Fibroblast of peridontal ligament (primary cell): ENCODE measurements at regions not wholly inside any gene's neighbourhood (a gene's known extent, or its start where the extent isn't known, plus 50 kb on each side); places are given as distances from the start of the nearest gene placed in this dataset.

Experiments used
- DNase-seq: peaks from one replicate; pipeline ENCODE4 v3.0.0-alpha.2; 2010; ENCODE audit errors: extremely low read depth

DNA sequence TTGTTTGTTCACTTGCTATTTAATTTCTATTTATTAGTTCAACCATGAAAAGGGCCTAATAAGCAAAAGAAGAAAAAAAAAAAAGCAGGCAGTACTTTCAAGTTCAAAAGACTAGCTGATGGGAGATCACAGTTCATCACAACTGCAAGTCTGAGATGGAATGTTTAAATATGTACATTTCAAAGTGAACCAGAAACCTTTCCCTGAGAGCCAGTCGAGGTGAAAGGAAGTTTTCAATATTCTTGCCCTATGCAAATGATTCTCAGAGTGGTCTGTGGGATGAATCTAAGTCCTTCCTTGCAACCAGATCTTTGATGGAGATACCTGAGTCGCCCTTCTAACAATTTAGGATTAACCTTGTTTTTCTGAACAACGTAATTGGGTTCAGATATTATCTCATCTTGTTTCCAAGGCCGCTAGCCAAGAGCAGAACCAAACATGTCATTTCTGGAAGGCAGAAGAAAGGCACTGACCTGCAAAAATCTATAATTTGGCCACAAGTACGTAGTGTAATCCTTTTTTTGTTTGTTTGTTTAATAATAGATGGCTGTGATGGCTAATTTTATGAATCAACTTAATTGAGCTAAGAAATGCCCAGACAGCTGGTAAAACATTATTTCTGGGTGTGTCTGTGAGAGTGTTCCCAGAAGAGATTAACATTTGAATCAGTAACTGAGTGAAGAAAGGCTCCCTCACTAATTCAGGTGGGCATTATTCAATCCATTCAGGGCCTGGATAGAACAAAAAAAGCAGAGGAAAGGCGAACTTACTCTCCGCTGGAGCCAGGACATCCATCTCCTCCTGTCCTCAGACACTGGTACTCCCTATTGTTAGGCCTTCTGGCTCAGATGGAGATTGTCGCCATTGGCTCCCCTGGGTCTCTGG, 171.1 kb upstream of the TMPO start:
- DNase-seq: no peak

DNA sequence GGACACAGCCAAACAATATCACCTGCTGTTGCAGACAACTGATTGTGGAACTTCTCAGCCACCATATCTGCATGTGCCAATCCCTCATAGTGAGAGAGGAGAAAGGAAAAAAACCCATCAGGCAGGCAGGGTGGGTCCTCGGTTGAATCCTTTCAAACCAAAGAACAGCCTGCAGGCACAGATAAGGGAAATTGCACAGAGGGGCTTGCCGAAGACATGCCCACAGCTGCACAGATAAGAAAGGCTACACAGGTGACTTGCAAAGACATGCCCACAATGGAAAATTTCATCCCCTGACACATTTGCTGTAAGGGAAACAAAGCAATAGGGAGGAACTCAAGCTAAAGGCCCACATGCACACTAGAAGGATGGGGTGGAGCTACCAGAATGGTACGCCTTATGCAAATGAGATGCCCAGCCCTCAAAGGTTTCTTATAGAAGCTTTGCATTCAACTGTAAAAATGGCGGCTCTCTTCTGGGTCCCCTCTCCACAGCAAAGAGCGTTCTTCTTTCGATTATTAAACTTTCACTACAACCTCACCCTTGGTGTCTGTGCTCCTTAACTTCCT, 170.0 kb upstream of the TMPO start:
- DNase-seq: no peak

GRCh38 chr12:98351089-98351488, 164.3 kb upstream of the TMPO start:
- no peak for DNase-seq

- DNase-seq: no peak
Measured at GRCh38 chr12:98351784-98352183, 163.6 kb upstream of the TMPO start.

GRCh38 chr12:98352218-98352811, 163.1 kb upstream of the TMPO start:
- DNase-seq: no peak

GRCh38 chr12:98352835-98353234, 162.6 kb upstream of the TMPO start:
- no peak for DNase-seq

- no peak for DNase-seq
Measured at GRCh38 chr12:98354520-98355035, 160.8 kb upstream of the TMPO start.

- no peak for DNase-seq
Measured at GRCh38 chr12:98355322-98355721, 160.1 kb upstream of the TMPO start.

GRCh38 chr12:98355933-98356332, 159.5 kb upstream of the TMPO start:
- no peak for DNase-seq

- no peak for DNase-seq
Measured at GRCh38 chr12:98358144-98358543, 157.2 kb upstream of the TMPO start.

- no peak for DNase-seq
Measured at GRCh38 chr12:98359856-98360255, 155.5 kb upstream of the TMPO start.

DNA sequence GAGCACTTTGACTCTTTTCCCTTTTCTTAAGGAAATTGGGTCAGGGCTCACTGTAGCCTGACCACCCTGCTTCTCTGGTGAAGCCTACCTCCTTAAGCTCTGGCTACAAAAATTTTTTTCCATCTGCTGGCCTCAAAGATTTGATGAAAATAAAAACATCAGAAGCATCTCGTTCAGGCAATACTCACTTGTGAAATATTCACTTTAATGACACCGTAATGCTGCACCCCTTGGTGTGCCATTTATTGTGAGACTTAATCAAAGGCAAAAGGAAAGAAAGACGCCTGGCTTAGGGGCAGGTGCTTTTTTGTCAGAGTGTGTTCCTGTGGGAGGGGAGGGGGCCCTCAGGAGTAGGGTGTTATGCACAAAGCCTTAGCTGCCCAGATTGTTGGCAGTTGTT, 155.0 kb upstream of the TMPO start:
- no peak for DNase-seq

GRCh38 chr12:98369581-98369980, 145.8 kb upstream of the TMPO start:
- no peak for DNase-seq

GRCh38 chr12:98370976-98371375, 144.4 kb upstream of the TMPO start:
- no peak for DNase-seq

DNA sequence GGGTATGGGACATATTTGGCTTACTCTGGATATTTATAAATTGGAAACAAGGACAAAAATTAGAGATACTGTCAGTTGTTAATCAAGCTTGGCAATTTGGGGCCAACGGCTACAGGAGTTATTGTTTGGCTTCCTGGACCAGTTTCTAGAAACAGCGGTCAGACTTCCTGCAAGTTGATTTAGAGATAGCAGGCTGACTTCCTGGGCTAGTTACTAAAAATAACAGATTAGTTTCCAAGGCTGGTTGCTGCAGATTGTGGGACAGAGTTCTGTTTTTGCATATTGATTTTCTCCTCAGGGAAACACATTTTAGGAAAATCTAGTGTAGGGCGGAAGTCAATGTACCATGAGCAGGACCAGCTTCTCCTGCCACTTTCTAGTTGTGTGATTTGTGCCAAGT, 144.0 kb upstream of the TMPO start:
- no peak for DNase-seq

GRCh38 chr12:98372340-98373024, 142.9 kb upstream of the TMPO start:
- DNase-seq: no peak

DNA sequence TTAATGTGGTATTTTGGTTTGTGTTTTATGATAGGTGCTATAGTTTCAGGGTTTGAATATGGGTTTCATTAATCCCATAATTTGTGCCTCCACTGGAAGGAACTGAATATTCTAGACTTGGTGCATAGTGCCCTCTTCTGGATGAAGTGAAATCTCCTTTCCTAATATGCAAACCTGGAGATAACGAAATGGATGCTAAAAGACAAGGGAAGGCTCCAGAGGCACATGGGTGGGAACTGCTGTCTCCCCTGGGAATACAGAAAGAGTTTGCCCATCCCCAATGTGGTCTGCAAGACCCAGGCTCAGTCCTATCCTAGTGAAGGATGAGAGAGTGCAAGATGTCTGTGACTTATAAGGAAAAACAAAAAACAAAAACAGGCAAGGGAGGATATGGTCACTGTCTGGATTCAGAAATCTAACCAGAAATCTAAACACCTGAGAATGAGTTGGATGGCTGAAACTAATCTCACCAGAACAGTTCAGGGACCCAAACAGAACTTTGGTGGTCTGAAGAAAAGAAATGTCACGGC, 142.3 kb upstream of the TMPO start:
- peak; percentile 45 for DNase-seq

- DNase-seq: no peak
Measured at GRCh38 chr12:98374007-98374406, 141.4 kb upstream of the TMPO start.

GRCh38 chr12:98379106-98379505, 136.3 kb upstream of the TMPO start:
- no peak for DNase-seq

DNA sequence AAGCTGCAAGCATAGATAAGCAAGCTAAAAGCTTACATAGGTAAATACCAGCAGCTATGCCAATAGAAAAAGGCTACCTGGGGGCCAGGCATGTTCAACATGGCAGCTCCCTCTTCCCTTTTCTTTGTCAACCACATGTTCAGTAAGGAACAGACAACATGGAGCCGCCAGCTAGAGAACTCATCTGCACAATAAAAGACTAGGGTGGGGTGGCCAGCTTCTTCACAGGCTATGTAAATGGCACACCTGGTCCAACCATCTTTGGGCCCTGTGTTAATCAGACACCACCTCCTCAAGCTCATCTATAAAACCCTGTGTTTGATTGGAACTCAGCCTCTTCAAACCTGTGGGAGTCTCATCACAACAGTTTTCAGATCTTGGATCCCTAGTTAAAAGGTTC, 129.7 kb upstream of the TMPO start:
- DNase-seq: no peak

DNA sequence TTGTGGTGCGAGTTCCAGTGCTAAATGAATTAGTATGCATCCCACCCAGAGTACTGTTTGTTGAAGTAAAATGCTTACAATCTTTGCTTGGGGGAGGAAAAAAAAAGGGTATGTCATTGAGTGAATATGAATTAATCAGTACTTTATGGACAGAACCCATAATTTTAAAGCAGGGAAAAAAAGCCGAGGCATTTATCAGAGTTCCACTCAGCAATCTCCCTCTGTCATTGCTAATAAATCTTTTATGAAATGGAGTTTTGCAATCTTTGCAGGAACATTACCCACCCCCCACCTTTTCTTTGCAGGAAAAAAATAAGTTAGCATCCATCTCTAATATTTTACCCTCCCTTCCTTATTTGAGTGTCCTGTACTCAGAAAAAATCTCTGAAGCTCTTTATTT, 127.9 kb upstream of the TMPO start:
- DNase-seq: no peak

- no peak for DNase-seq
Measured at GRCh38 chr12:98388126-98388525, 127.3 kb upstream of the TMPO start.
